Osteoblast (primary cell): ENCODE measurements at regions not wholly inside any gene's neighbourhood (a gene's known extent, or its start where the extent isn't known, plus 50 kb on each side); places are given as distances from the start of the nearest gene placed in this dataset.

ENCODE experiments used
- DNase-seq: peaks from one replicate; pipeline ENCODE4 v3.0.0; 2011; ENCODE audit warnings: low spot score, mixed read lengths; ENCODE audit not compliant: insufficient read length; ENCODE audit errors: missing footprints
- H2AFZ ChIP-seq: 2 replicates; pipeline ENCODE4 v1.6.0; 2011; ENCODE audit warnings: mild to moderate bottlenecking, low read length
- H3K27ac ChIP-seq: 2 replicates; pipeline ENCODE4 v1.5.1; 2011; ENCODE audit warnings: mild to moderate bottlenecking, low read depth, low read length, moderate library complexity
- H3K27me3 ChIP-seq: 2 replicates; pipeline ENCODE4 v1.6.0; 2012; ENCODE audit warnings: mild to moderate bottlenecking, control low read depth, inconsistent platforms, low read length, moderate library complexity; ENCODE audit not compliant: insufficient read depth
- H3K36me3 ChIP-seq: 2 replicates; pipeline ENCODE4 v1.5.1; 2011; ENCODE audit warnings: mild to moderate bottlenecking, low read length, control low read depth, moderate library complexity; ENCODE audit not compliant: insufficient read depth
- H3K4me1 ChIP-seq: 2 replicates; pipeline ENCODE4 v1.5.1; 2011; ENCODE audit warnings: mild to moderate bottlenecking, low read length, control low read depth, moderate library complexity; ENCODE audit not compliant: insufficient read depth
- H3K4me2 ChIP-seq: 2 replicates; pipeline ENCODE4 v1.6.0; 2011; ENCODE audit warnings: mild to moderate bottlenecking, low read length; ENCODE audit not compliant: insufficient read depth
- H3K4me3 ChIP-seq: fragments of 200-600 bp; sonication (generic); 3 replicates; pipeline ENCODE4 v1.5.1; 2012; ENCODE audit warnings: mild to moderate bottlenecking, low read length, inconsistent platforms; ENCODE audit not compliant: insufficient read depth
- H3K79me2 ChIP-seq: 2 replicates; pipeline ENCODE4 v1.6.0; 2012; ENCODE audit warnings: mild to moderate bottlenecking, low read length, control low read depth, inconsistent platforms; ENCODE audit not compliant: insufficient read depth
- H3K9me3 ChIP-seq: 2 replicates; pipeline ENCODE4 v1.5.1; 2011; ENCODE audit warnings: low read depth, low read length, control low read depth
- H4K20me1 ChIP-seq: 2 replicates; pipeline ENCODE4 v1.6.0; 2012; ENCODE audit warnings: mild to moderate bottlenecking, low read length, control low read depth; ENCODE audit not compliant: insufficient read depth
- TF ChIP-seq, protein P1 (sequence below): IDR thresholded peaks from 2 replicates; pipeline ENCODE4 v1.5.1; 2011; ENCODE audit warnings: mild to moderate bottlenecking, low read depth, low read length, moderate library complexity; ENCODE audit errors: extremely low read depth

DNA sequence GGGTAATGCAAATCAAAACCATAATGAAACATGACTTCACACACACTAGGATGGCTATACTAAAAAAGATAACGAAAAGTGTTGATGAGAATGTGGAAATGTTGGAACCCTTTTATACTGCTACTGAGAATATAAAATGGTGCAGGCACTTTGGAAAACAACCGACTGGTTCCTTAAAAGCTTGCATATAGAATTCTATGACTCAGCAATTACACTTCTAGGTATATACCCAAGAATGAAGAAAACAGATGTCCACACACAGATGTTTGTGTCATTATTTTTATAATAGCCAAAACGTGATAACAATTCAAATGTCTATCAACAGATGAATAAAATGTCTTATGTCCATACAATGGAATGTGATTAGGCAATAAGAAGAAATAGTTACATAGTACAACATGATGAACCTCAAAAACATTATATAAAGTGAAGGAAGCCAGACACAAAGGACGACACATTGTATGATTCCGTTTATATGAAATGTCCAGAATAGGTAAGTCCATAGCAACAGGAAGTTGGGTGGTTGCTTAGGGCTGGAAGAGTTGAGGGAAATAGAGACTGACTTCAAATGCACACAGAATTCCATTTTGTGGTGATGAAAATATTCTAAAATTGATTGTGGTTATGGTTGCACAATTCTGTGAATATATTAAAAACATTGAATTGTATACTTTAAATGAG lies 148.3 kb upstream of the PHYHIPL start:
- H2AFZ ChIP-seq: no peak overlapping the region
- DNase-seq: no peak
- no peaks in the 10 kb centered on the region for H3K4me1 ChIP-seq
- no peaks in the 10 kb centered on the region for H3K79me2 ChIP-seq
- no peaks in the 10 kb centered on the region for H4K20me1 ChIP-seq
- H3K27ac ChIP-seq: no peak overlapping the region
- H3K4me3 ChIP-seq: no peak overlapping the region
- no peak overlapping the region for H3K4me2 ChIP-seq
- H3K27me3 ChIP-seq: no peaks in the 10 kb centered on the region
- TF ChIP-seq, protein P1, sequence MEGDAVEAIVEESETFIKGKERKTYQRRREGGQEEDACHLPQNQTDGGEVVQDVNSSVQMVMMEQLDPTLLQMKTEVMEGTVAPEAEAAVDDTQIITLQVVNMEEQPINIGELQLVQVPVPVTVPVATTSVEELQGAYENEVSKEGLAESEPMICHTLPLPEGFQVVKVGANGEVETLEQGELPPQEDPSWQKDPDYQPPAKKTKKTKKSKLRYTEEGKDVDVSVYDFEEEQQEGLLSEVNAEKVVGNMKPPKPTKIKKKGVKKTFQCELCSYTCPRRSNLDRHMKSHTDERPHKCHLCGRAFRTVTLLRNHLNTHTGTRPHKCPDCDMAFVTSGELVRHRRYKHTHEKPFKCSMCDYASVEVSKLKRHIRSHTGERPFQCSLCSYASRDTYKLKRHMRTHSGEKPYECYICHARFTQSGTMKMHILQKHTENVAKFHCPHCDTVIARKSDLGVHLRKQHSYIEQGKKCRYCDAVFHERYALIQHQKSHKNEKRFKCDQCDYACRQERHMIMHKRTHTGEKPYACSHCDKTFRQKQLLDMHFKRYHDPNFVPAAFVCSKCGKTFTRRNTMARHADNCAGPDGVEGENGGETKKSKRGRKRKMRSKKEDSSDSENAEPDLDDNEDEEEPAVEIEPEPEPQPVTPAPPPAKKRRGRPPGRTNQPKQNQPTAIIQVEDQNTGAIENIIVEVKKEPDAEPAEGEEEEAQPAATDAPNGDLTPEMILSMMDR: no peak
- no peaks in the 10 kb centered on the region for H3K9me3 ChIP-seq
- H3K36me3 ChIP-seq: no peaks in the 10 kb centered on the region

- Histone ChIP-seq H3K4me3 (no peak overlapping the region), H4K20me1 (no peaks in the 10 kb centered on the region), H3K79me2 (no peaks in the 10 kb centered on the region), H3K4me2 (no peak overlapping the region), H3K9me3 (no peaks in the 10 kb centered on the region), H3K36me3 (no peaks in the 10 kb centered on the region), H2AFZ (no peak overlapping the region), H3K27ac (no peak overlapping the region), H3K4me1 (no peaks in the 10 kb centered on the region), H3K27me3 (no peaks in the 10 kb centered on the region)
- no peak for DNase-seq
- TF ChIP-seq, protein P1: no peak
These were observed 142.8 kb upstream of the PHYHIPL start for GRCh38 chr10:59033622-59034021.

- Histone ChIP-seq H3K4me2 (no peak overlapping the region), H2AFZ (no peak overlapping the region), H3K4me3 (no peak overlapping the region), H4K20me1 (no peaks in the 10 kb centered on the region), H3K9me3 (no peaks in the 10 kb centered on the region), H3K27me3 (no peaks in the 10 kb centered on the region), H3K4me1 (no peaks in the 10 kb centered on the region), H3K36me3 (no peaks in the 10 kb centered on the region), H3K79me2 (no peaks in the 10 kb centered on the region), H3K27ac (no peak overlapping the region)
- TF ChIP-seq, protein P1: no peak
- no peak for DNase-seq
These were observed 140.0 kb upstream of the PHYHIPL start for GRCh38 chr10:59036311-59037017.

GRCh38 chr10:59037018-59037389 lies 139.4 kb upstream of the PHYHIPL start:
- no peak overlapping the region for H3K4me3 ChIP-seq
- no peak overlapping the region for H2AFZ ChIP-seq
- TF ChIP-seq, protein P1: no peak
- no peaks in the 10 kb centered on the region for H4K20me1 ChIP-seq
- no peaks in the 10 kb centered on the region for H3K9me3 ChIP-seq
- H3K27me3 ChIP-seq: no peaks in the 10 kb centered on the region
- DNase-seq: no peak
- H3K27ac ChIP-seq: no peak overlapping the region
- H3K4me2 ChIP-seq: no peak overlapping the region
- no peaks in the 10 kb centered on the region for H3K4me1 ChIP-seq
- no peaks in the 10 kb centered on the region for H3K36me3 ChIP-seq
- H3K79me2 ChIP-seq: no peaks in the 10 kb centered on the region
